Neural cell (in vitro differentiated cells): ENCODE measurements at regions not wholly inside any gene's neighbourhood (a gene's known extent, or its start where the extent isn't known, plus 50 kb on each side); places are given as distances from the start of the nearest gene placed in this dataset.

ENCODE experiments used
- EP300 ChIP-seq: fragments of 450-650 bp; conservative IDR thresholded peaks from 2 replicates; pipeline ENCODE4 v1.6.1; 2014; ENCODE audit warnings: antibody characterized with exemption, mild to moderate bottlenecking, moderate library complexity; ENCODE audit not compliant: poor library complexity, severe bottlenecking
- MXI1 ChIP-seq: fragments of 450-650 bp; conservative IDR thresholded peaks from 2 replicates; pipeline ENCODE4 v1.6.1; 2014; ENCODE audit warnings: antibody characterized with exemption, mild to moderate bottlenecking; ENCODE audit not compliant: poor library complexity, severe bottlenecking
- POLR2AphosphoS5 ChIP-seq: IDR thresholded peaks from 2 replicates; pipeline ENCODE4 v1.6.1; 2012
- RAD21 ChIP-seq: fragments of 450-650 bp; conservative IDR thresholded peaks from 2 replicates; pipeline ENCODE4 v1.6.1; 2014; ENCODE audit warnings: antibody characterized with exemption, mild to moderate bottlenecking, moderate library complexity
- SMC3 ChIP-seq: fragments of 450-650 bp; conservative IDR thresholded peaks from 2 replicates; pipeline ENCODE4 v1.6.1; 2014; ENCODE audit warnings: antibody characterized with exemption, mild to moderate bottlenecking, moderate library complexity; ENCODE audit not compliant: poor library complexity
- TAF1 ChIP-seq: IDR thresholded peaks from 2 replicates; pipeline ENCODE4 v1.6.1; 2012; ENCODE audit warnings: low read depth
- TF ChIP-seq, protein P1 (sequence below): fragments of 450-650 bp; IDR thresholded peaks from 2 replicates; pipeline ENCODE4 v1.5.1; 2014; ENCODE audit warnings: antibody characterized with exemption, mild to moderate bottlenecking, moderate library complexity; ENCODE audit not compliant: poor library complexity, severe bottlenecking

DNA sequence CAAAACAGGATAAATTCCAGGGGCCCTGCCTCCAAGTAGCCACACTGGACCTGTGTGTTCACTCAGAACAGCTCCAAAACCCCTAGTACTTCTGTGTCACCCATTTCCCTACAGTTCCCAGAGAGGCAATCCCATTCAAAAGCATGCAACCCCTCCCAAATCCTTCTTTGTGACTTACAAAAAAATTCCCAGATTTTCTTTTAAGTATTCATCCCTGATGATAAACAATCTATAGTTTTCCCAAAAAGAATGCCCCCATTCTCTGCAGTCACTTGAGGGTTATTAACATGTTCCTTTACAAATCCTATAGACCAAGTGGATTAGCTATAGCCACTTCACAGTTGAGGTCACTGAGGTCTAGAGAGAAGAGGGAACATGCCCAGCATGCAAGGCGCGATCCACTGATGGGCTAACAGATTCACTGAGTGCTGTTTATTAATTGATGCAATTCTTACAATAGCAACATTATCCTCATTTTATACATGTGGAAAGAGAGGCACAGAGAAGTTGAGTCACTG, 85.4 kb downstream of the MYL12B start:
- no peak for TF ChIP-seq POLR2AphosphoS5
- TF ChIP-seq, protein P1, sequence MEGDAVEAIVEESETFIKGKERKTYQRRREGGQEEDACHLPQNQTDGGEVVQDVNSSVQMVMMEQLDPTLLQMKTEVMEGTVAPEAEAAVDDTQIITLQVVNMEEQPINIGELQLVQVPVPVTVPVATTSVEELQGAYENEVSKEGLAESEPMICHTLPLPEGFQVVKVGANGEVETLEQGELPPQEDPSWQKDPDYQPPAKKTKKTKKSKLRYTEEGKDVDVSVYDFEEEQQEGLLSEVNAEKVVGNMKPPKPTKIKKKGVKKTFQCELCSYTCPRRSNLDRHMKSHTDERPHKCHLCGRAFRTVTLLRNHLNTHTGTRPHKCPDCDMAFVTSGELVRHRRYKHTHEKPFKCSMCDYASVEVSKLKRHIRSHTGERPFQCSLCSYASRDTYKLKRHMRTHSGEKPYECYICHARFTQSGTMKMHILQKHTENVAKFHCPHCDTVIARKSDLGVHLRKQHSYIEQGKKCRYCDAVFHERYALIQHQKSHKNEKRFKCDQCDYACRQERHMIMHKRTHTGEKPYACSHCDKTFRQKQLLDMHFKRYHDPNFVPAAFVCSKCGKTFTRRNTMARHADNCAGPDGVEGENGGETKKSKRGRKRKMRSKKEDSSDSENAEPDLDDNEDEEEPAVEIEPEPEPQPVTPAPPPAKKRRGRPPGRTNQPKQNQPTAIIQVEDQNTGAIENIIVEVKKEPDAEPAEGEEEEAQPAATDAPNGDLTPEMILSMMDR: no peak
- no peak for TF ChIP-seq EP300
- TF ChIP-seq SMC3: no peak
- TF ChIP-seq TAF1: no peak
- TF ChIP-seq RAD21: no peak
- no peak for TF ChIP-seq MXI1
